BJ (cell line): ENCODE measurements at regions not wholly inside any gene's neighbourhood (a gene's known extent, or its start where the extent isn't known, plus 50 kb on each side); places are given as distances from the start of the nearest gene placed in this dataset.

Experiments used
- CTCF ChIA-PET: fragments of 350-600 bp; formaldehyde crosslinking; extraction: SDS; loops from one replicate; lab custom pipeline; 2021; ENCODE audit warnings: antibody characterized with exemption, inconsistent platforms; lab: Yijun Ruan, JAX
- POLR2A ChIA-PET: fragments of 300-600 bp; sonication (Branson Sonifier 250); formaldehyde crosslinking; extraction: SDS; loops from one replicate; lab custom pipeline; 2021; ENCODE audit warnings: antibody characterized with exemption; lab: Charles Lee
- DNase-seq: peaks from one replicate; pipeline ENCODE4 v3.0.0-alpha.2; 2011; ENCODE audit warnings: low read depth
- H3K27me3 ChIP-seq: 2 replicates; pipeline ENCODE4 v1.6.0; 2011; ENCODE audit warnings: low read length; ENCODE audit not compliant: control insufficient read depth, insufficient read depth
- H3K36me3 ChIP-seq: 2 replicates; pipeline ENCODE4 v1.5.1; 2011; ENCODE audit warnings: low read length; ENCODE audit not compliant: control insufficient read depth, insufficient read depth
- H3K4me3 ChIP-seq: 2 replicates; pipeline ENCODE4 v1.5.1; 2011; ENCODE audit warnings: low read depth, mild to moderate bottlenecking, control low read depth, low read length
- CTCF ChIP-seq: IDR thresholded peaks from 2 replicates; pipeline ENCODE4 v1.5.1; 2011; ENCODE audit warnings: low read depth, mild to moderate bottlenecking, control low read depth, inconsistent platforms, low read length, moderate library complexity; ENCODE audit not compliant: insufficient read depth

GRCh38 chr17:77281904-77282367 lies 141.2 kb downstream of the SEC14L1 start:
- no peaks in the 10 kb centered on the region for H3K27me3 ChIP-seq
- DNase-seq: no peak
- no peak for TF ChIP-seq CTCF
- H3K4me3 ChIP-seq: no peak overlapping the region; the same call in 1 of the 2 replicates
- ChIA-PET CTCF (no interaction called here), POLR2A (no interaction called here)
- no peaks in the 10 kb centered on the region for H3K36me3 ChIP-seq

GRCh38 chr17:77282524-77283515 lies 142.1 kb downstream of the SEC14L1 start:
- Histone ChIP-seq H3K27me3 (no peaks in the 10 kb centered on the region), H3K4me3 (no peak overlapping the region), H3K36me3 (no peaks in the 10 kb centered on the region)
- ChIA-PET CTCF (no interaction called here), POLR2A (no interaction called here)
- DNase-seq: no peak
- no peak for TF ChIP-seq CTCF

- POLR2A ChIA-PET: no interaction called here
- CTCF ChIA-PET: interaction anchor here (0.6 to 1.5 kb wide), 2 partner anchors 38 to 211 kb away, joined by 3 to 6 read pairs; no protein-coding TSS in a partner anchor
- Histone ChIP-seq H3K4me3 (no peak overlapping the region), H3K27me3 (no peaks in the 10 kb centered on the region), H3K36me3 (no peaks in the 10 kb centered on the region)
- TF ChIP-seq CTCF: no peak
- no peak for DNase-seq
Measured at GRCh38 chr17:77284023-77284617, 143.4 kb downstream of the SEC14L1 start.

GRCh38 chr17:77285594-77286390 lies 145.0 kb downstream of the SEC14L1 start:
- peak; percentile 41 for DNase-seq
- POLR2A ChIA-PET: interaction anchor here (0.5 to 0.6 kb wide), 2 partner anchors 204 to 729 kb away, joined by 3 to 7 read pairs; no protein-coding TSS in a partner anchor

More at GRCh38 chr17:77285594-77286390, 145.0 kb downstream of the SEC14L1 start:
- Histone ChIP-seq H3K27me3 (no peaks in the 10 kb centered on the region), H3K4me3 (no peak overlapping the region), H3K36me3 (no peaks in the 10 kb centered on the region)
- TF ChIP-seq CTCF: no peak
- CTCF ChIA-PET: interaction anchor here (0.9 to 1.6 kb wide), 4 partner anchors 46 to 209 kb away, joined by 3 to 6 read pairs (median 4); no protein-coding TSS in a partner anchor
